ENCODE measurements at regions not wholly inside any gene's neighbourhood (a gene's known extent, or its start where the extent isn't known, plus 50 kb on each side); places are given as distances from the start of the nearest gene placed in this dataset.

DNA sequence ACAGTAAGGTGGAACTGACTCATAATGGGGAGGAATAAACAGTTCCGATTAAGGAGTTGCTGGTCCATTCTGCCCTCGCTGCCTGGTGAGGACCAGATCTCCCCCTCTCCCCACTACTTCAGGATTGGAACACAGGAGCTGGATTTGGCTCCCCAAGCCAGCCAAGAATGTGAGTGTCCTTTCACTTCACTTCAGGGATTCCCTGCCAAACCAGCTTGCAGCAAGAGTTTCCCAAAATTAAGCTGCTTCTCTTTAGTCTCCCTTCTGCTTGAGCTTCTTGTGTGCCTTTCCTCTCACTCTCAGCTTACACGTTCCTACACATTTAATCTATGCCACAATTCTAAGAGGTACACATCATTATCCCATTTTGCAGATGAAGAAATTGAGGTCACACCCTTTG is 234.1 kb downstream of the BUD13 start:
- H3K4me3 ChIP-seq (ENCODE audit: low read depth, low read length) = no peak overlapping the region
- TF ChIP-seq, protein P1, sequence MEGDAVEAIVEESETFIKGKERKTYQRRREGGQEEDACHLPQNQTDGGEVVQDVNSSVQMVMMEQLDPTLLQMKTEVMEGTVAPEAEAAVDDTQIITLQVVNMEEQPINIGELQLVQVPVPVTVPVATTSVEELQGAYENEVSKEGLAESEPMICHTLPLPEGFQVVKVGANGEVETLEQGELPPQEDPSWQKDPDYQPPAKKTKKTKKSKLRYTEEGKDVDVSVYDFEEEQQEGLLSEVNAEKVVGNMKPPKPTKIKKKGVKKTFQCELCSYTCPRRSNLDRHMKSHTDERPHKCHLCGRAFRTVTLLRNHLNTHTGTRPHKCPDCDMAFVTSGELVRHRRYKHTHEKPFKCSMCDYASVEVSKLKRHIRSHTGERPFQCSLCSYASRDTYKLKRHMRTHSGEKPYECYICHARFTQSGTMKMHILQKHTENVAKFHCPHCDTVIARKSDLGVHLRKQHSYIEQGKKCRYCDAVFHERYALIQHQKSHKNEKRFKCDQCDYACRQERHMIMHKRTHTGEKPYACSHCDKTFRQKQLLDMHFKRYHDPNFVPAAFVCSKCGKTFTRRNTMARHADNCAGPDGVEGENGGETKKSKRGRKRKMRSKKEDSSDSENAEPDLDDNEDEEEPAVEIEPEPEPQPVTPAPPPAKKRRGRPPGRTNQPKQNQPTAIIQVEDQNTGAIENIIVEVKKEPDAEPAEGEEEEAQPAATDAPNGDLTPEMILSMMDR (IDR thresholded peaks at IDR 0.05; ENCODE audit: low read depth, low read length) = no peak

DNA sequence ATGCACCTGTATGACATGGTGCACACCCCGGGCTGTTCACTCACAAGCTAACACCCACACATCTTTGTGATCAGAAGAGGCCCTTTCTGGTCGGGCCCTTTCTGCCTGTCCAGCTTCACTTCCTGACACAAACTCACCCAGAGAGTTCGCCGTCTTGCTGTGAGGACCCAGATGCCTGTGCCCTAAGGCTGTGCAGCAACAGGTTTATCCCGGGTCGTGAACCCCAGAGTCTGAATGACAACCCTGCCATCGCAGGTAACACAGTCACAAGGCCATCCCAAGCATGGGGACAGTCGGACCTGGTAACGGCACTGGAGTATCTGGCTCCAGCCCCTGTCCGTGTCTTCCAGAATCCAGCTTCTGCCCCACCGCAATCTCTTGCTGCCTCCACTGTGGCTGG is 235.1 kb downstream of the BUD13 start:
- no peak overlapping the region for H3K4me3 ChIP-seq (ENCODE audit: low read depth, low read length)
- TF ChIP-seq, protein P1 (IDR thresholded peaks at IDR 0.05; ENCODE audit: low read depth, low read length) = no peak

DNA sequence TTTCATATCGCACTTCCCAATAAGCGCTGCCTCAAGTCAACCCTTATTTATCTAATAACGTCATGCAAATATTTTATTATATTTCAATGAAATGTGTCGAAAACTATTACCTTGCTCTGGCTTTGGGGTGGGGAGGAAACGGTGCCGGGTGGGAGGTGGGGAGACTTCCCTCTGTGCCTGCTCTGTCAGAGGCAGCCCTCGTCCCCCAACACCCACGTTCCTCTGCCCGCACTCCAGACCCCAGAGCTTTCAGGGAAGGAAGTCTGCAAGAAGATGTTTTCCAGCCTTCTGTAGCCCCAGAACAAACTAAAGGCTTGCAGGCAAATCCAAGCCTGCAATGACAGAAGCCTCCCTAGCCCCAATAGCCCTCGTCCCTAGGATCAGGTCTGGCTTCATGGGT is 235.7 kb downstream of the BUD13 start:
- H3K4me3 ChIP-seq (ENCODE audit: low read depth, low read length) = no peak overlapping the region
- TF ChIP-seq, protein P1 (IDR thresholded peaks at IDR 0.05; ENCODE audit: low read depth, low read length) = no peak

DNA sequence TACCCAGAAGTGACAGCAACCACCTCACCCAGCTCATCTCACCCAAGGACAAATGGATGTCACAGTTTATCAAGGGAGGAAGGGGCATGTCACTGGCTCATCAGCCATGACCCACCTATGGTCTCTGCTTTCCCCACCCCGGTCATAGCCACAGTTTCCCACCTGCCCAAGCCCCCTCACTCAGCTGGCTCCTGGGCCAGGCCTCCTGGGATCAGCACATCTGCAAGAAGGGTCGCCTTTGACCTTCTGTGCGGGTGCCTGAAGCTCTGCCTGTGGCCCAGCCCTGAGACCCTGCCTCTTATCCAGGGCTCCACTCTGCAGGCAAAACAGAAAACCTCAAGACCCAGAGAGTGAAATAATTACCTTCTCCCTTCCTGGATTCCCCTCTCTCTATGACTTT is 236.4 kb downstream of the BUD13 start:
- no peak overlapping the region for H3K4me3 ChIP-seq (ENCODE audit: low read depth, low read length)
- TF ChIP-seq, protein P1 (IDR thresholded peaks at IDR 0.05; ENCODE audit: low read depth, low read length) = no peak

DNA sequence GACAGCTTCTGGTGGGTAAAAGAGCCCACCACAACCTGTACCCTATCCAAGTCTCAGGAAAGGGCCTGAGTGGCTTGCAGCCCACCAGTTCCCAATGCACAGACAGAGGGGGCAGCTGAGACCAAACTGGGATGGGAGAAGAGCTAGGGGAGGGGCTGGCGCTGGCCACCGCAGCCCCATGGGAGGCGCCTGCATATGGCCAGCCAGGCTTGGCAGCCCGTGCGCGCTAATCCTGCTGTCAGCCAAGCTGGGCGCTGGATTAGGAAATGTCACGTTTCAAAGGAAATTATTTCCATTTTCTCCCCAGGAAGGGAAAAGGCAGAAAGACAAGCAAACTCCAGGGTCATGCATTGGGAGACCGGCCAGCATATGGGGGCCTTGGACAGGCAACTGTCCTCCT is 236.8 kb downstream of the BUD13 start:
- no peak overlapping the region for H3K4me3 ChIP-seq (ENCODE audit: low read depth, low read length)
- TF ChIP-seq, protein P1 (IDR thresholded peaks at IDR 0.05; ENCODE audit: low read depth, low read length) = no peak

DNA sequence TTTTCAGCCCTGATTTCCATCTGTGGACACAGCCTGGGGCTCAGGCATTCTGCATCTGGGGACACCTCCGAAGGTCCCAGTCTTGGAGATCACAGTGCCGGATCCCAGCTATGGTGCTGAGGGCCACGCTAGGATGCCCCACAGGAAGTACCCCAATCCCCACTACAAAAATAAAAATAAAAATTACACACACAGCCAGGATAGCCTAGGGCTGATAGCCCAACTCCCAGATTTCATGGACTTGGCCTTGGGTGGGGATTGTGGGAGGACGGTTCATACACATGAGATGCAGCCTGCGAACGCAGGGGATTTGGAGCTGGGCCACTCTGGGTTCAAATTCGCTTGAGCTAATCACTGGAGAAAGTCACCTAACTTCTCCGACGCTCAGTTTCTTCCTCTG is 237.7 kb downstream of the BUD13 start:
- no peak overlapping the region for H3K4me3 ChIP-seq (ENCODE audit: low read depth, low read length)
- TF ChIP-seq, protein P1 (IDR thresholded peaks at IDR 0.05; ENCODE audit: low read depth, low read length) = no peak

DNA sequence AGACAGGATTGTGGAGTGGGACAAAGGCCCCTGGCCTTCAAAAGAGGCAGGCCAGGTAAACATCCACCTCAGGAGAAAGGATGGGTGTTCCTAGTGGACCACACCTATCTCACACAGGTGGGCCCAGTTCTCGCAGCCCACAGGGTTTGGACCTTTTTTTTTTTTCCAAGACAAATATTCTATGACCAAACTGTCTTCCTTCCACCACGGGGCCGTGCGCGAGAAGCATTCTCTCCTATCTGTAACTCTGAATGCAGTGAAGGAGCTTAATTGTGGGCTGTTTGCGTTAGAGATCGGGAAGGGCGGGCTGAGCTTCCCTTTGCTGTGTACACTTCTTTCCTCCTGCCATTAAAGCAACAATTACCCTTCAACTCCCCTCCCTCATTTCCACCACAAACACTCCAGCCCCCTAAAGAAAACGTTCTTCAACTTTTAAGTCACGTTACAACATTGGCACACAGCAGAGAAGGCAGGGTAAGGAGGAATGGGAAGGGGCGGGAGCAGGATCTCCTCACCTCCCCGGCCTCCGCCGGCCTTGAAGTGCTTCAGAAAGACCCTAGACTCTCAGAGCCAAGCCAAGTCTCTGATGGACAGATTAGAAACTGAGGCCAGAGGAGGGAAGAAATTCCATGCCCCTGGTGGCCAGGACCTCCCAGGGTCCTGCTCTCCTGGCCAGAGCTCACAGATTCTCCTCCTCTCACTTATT is 238.4 kb downstream of the BUD13 start:
- no peak overlapping the region for H3K4me3 ChIP-seq (ENCODE audit: low read depth, low read length)
- TF ChIP-seq, protein P1 (IDR thresholded peaks at IDR 0.05; ENCODE audit: low read depth, low read length) = no peak
